HT-29 (cell line): ENCODE measurements at regions not wholly inside any gene's neighbourhood (a gene's known extent, or its start where the extent isn't known, plus 50 kb on each side); places are given as distances from the start of the nearest gene placed in this dataset.
"Not testable (repeated sequence)": the region's sequence is repeated elsewhere in the genome, so short reads cannot be mapped to it uniquely, and the experiment has no call there.

Source experiments
- DNase-seq: peaks from one replicate; pipeline ENCODE4 v3.0.0-alpha.2; 2015; ENCODE audit warnings: low spot score

DNA sequence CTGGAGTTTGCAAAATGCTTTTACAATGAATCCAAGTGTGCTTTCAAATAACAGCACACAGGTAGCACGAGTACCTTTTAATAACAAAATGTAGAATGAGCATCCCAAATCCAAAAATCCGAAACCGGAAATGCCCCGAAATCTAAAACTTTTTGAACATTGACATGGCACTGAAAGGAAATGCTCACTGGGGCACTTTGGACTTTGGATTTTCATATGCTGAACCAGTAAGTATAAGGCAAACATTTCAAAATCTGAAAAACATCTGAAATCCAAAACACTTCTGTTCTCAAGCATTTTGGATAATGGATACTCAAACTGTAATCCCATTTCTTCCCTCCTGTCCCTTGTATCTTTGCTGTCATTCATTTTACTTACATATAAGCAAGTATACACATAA is 50.1 kb downstream of the GCNT4 start:
- DNase-seq = no peak

DNA sequence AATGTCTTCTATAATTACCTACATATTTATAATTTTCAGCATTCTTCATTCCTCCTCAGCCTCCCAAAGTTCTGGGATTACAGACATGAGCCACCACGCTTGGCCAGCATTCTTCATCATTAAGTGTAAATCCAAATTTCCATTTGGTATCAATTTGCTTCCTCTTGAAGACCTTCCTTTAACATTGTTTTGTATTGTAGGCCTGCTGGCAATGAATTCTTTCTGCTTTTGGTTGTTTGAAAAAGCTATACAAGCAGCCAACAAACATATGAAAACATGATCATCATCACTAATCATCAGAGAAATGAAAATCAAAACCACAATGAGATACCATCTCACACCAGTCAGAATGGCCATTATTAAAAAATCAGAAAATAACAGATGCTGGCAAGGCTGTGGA is 56.4 kb downstream of the GCNT4 start:
- DNase-seq = no peak

DNA sequence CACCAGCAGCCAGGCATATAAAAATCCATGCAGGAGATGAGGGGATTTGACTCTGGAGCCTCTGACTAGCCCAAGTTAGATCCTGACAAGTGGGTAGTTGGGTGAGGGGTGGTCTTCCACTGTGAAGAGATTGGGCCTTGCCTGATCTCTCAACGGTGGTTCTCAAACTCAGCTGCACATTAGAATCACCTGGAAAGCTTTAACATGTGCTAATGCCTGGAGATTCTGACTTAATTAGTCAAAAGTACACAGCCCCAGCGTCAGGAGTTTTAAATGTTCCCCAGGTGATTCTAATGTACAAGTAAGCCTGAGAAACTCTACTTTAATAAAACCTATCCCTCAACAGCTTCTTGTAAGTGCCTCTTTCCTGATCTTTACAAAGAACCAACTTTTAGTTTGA is 57.5 kb downstream of the GCNT4 start:
- DNase-seq = no peak

DNA sequence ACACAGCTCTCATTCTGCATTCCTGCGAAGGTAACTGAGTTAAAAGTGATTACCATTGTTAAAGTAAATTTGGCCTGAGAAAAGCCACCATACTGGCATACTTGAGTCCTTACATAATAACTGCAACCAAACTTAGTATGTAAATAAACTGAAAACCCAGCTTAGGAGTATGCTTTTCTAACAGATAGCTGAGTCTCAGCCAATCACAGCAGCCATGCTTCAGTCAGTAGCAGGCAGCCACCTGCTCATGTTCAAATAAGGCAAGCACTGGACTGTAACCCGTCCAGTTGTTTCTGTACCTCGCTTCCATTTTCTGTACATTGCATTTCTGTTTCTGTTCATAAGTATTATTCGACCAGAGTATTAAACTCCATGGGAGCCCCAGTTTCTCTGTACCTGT is 58.6 kb downstream of the GCNT4 start:
- DNase-seq = no peak

DNA sequence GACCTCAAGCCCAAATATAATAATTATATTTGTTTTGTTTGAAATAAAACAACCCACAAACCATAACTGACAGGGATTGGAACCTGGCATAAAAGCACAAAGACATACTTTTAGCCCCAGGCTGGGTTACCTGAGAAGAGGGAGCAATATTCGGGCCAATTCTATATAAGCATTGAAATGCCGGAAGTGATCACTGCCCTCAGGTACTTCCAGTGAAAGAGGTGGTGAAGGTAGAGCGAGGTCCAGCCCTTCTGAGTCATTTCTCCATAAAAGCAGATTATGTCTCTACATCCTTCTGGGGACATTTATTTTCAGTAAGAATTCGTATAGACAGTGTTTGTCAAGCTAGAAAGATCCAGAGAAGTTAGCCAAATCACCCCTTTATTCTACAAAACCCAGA is 59.6 kb downstream of the GCNT4 start:
- DNase-seq = no peak

DNA sequence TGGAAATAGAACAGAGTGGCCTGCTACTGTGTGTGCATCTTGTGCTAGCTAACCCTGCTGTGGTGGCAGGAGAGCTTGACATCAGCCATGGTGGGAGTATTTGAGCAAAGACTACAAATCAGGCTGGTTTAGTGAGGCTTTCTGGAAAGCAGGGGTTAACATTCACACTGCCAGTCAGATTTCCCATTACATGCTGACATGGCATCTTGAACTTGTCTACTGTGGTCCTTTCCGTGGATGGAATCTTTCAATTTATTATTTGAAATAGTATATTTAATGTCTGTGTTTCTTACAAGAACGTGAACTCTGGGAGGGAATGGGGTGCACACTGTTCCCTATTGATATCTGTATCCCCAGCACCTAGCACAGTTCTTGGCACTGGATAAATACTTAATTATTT is 60.8 kb downstream of the GCNT4 start:
- no peak for DNase-seq

DNA sequence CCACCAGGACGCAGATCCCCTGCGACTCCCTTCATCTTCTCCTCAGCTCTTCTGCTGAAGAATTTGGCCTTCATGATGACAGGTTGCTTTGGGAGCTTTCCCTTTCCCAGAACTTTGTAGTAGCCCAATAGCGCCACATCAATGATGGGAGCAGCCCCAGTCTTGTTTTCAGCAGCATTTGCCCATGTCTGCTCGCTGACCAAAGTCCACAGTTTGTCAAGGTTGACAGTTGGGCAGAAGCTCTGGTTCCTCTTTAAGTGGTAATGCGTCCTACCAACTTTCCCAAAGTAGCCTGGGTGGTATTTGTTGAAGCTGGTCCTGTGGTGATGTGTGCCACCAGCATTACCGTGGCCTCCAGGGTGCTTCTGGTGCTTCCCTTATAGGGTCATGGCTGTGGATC is 62.2 kb downstream of the GCNT4 start:
- DNase-seq = no peak

DNA sequence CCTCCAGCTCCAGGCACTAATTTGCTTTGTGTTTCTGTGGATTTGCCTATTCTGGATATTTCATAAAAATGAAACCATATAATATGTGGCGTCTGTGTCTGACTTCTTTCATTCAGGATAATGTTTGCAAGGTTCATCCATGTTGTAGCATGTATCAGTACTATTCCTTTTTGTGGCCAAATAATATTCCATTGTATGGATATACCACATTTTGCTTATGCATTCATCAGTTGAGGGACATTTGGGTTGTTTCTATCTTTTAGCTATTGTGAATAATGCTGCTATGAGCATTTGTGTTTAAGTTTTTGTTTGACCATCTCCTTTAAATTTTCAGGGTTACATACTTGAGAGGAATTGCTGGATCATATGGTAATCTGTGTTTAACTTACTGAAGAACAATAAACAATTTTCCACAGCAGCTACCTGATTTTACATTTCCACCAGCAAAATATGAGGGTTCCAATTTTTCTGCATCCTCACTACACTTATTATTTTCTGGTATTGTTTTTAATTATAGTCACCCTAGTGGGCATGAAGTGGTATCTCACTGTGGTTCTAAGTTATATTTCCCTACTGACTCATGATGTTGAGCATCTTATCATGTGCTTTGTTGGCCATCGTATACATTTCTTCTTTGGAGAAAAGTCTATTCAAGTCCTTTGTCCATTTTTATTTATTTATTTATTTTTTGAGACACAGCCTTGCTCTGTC is 63.9 kb downstream of the GCNT4 start:
- no peak for DNase-seq

DNA sequence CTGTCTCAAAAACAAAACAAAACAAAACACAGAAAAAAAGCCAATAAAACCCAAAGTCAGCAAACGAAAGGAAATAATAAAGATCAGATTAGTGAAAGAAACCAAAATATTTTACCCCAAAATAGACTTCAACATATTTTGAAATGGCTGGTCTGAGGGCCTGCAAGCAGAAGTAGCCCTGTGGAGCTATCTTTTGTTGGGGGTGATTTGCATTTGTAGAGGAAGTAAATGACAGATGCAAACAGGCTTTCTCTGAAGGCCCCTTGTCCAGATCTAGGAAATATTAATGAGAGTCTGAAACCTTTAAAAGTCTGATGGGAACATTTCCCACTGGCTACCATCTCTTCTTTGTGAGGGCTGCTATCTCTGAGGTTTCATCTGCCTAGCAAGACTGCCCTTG is 74.0 kb downstream of the GCNT4 start:
- DNase-seq = no peak

DNA sequence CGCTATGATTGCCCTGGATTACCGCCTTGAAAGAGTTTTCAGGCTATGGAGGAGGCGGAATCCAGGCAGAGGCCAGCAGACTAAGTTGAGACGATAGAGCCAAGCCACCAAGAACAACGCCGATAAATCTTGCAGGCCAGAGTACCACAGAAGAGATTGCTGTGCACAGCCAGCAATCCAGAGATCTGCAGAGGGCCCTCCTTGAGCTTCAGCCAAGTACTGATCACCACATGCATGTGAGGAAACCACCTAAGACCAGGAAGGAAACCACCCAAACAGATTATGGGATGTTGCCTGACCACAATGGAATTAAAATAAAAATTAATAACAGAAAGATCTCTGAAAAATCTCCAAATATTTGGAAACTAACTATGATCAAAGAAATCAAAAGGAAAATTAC is 74.9 kb downstream of the GCNT4 start:
- no peak for DNase-seq

DNA sequence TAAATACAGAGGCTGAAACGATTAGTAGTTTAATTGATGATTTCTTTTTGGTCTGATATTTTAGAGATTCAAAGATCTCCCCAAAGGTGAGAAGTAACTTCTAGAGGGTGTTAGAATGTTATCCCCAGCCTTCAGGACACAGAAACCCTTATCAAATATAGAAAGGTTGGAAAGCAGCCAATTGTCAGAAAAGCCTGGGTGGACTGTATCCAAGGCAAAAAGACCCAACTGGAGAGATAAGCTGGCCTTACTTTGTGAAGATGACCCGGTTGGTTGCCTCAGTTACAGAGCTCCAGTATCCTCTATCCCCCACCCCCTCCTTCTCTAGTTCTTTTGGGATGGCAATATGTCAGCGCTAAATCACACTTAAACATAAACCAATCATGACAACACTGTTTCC is 75.7 kb downstream of the GCNT4 start:
- DNase-seq = no peak

DNA sequence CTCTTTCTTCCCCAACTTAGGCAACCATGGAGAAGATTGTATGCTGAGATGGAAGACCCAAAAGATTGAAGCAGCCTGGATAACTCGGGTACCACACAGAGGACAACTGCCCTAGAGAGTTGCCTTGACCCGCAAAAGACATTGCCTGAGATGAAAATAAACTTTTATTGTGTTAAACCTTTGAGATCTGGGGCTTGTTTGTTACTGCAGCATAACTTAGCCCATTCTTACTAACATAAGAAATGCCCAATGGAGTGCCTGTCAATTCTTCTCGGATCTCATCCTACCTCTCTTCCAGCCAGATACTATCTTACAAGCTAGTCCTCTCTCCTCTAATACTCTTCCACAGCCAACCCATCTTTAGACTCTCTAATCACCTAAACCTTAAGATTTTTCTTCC is 76.8 kb downstream of the GCNT4 start:
- DNase-seq = no peak

DNA sequence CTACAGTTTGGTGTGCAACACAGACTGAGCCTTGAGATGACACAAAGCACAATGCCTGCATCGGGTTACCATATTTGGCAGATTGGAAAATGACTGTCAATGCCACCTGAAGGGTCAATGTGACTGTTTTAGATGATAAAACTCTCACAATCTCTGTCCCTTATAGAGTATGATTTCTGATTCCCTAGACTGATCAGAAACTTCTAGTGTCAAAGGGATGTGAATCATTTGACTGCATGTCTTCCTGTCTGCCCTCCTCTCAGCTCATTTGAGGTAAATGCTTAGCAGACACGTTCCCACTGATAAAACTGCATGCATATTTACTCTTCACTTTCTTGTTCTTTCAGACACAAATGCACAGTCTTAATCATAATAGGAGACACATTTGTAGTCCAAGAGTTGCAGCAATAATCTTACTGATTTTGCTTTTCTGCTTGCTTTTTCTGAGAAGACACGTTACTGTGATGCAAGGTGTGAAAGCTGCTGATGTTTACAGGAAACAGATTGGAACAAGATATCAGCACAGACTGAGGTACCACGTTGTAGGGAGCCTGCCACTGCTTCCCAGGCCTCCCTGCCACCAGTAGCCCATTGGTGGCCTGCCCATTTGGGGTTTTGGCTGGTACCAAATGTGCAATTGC is 77.8 kb downstream of the GCNT4 start:
- no peak for DNase-seq

DNA sequence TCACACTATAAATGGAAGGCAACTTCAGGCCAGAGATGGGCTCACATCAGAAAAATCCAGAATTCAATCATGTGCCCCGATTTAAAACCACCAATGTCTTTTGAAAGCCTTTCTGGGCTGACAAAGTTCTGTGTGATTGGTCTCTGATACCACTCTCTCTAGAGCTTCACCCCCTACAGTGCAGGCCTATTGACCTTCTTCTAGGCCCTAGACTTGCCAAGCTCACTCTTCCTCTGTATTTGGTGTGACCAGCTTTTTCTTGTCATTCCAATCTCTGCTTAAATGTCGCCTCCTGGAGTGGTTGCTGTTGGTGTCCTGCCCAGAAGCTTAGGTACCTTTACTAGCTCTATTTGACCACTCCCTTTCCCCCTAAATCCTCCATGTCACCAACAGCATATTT is 78.7 kb downstream of the GCNT4 start:
- DNase-seq = no peak

DNA sequence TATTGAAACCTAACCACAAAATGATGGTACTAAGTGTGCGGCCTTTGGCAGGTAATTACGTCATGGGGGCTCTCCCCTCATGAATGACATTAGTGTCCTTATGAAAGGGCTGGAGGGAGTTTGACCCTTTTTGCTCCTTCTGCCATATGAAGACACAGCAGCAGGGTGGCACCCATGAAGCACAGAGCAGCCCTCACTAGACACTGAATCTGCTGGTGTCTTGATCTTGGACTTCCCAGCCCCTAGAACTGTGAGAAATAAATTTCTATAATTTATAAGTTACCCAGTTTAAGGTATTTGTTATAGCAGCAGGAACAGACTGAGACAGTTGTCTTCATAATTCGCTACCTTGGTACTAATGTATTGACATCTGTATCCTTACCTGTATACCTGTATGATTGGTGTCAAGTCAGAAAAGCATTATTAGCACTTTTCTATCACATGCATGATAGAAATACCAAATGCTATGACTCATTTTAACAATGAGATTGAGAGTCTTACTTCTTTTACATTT is 80.4 kb downstream of the GCNT4 start:
- DNase-seq = no peak

DNA sequence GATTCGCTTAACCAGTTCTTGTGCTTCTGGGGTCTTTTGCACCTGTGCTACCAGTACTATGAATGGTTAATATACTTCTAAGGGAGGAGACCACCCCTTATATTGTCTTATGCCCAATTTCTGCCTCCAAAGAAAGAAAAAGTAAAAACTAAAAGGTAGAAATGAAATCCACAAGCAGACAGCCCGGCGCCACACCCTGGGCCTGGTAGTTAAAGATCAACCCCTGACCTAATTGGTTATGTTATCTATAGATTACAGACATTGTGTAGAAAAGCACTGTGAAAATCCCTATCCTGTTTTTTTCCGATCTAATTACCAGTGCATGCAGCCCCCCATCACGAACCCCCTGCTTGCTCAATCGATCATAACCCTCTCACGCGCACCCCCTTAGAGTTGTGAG is 81.5 kb downstream of the GCNT4 start:
- DNase-seq = not testable (repeated sequence)

DNA sequence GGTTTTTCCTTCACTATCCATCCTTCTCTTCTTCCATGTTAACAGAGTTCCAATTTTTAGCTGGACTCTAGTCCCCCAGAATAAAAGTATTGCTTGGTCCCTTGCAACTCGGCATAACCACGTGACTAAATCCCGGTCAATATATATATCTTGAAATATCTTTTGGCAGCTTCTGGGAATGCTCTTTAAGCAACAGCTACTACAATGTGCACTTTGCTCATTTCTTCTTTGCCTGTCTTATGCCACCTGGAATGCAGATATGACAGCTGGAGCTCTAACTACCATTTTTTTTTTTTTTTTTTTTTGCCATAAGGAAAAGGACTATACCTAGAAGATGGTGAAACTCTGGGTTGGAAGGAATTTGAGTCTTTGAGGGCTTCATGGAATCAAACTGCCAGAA is 82.6 kb downstream of the GCNT4 start:
- DNase-seq = no peak

DNA sequence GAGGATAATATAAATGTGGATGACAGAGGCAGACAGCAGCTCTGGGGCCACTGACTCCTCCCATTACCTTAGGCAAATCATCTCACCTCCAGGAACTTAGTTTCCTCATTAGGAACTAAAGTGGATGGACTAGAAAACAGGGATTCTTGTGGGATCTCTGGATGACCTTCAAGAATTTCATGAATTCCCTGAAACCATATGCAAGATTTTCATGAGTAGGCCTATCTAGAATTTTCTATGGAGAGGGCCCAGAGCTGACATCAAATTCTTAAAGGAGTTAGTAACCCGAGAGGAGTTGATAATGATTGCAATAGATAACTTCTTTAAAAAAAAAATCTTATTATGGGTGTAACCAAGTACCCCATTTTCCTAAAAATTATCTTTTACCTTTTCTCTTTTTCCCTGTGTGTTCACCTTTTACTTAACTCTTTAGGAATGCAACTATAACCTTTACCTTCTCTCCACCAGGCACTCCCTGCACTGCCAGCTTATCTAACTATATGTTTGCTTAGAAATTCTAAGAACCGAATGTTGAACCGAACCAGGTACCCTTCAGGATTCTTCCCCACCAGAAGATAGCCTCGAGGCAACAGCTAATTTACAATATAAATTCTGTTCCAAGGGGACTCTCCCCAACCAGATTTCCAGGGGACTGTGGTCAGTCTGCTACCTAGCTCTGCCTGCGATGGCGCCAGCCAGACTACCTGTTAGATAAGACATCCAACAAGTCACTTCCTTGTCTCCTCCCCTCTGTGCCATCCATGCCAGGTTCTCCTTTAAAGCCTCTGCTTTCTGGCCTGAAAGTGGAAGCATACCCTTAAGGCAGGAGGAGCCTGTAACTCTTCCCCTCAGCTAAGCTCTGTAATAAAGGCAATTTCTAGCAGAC is 86.0 kb downstream of the GCNT4 start:
- DNase-seq = peak; percentile 22

DNA sequence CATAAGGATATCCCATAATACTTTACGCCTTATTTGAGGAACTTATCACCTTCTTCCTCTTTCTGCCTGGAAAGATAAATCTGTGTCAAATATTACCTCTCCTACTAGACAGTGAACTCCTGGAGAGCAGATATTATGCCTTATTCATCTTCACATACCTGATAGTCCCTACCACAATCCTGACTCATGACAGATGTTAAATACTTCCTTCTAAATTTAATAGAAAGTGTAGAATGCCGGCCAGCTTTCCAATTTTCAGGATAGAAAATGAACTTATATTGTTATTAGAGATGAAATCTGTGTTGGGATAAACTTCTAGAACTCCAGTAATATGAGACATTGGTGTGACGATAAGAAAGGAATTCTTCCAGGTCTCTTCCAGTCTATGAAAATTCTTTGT is 89.0 kb downstream of the GCNT4 start:
- no peak for DNase-seq

DNA sequence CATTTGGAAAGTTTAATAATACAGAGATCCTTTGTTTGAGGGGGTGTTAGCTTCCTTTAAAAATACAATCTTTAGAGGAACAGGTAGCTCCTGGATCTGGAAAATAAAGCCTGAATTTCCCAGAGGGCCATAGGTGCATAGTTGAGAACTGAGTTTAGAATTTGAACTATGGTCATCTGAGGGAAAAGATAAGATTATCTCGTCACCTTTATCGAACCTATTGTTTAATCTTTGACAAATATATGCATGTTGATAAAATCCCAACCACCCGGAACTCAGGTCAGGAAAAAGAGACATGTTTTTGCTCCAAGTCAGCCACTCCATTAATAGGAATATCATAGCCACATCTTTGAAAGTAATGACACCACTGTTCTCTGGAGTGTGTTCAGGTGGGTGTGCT is 91.7 kb upstream of the FAM169A start:
- no peak for DNase-seq

DNA sequence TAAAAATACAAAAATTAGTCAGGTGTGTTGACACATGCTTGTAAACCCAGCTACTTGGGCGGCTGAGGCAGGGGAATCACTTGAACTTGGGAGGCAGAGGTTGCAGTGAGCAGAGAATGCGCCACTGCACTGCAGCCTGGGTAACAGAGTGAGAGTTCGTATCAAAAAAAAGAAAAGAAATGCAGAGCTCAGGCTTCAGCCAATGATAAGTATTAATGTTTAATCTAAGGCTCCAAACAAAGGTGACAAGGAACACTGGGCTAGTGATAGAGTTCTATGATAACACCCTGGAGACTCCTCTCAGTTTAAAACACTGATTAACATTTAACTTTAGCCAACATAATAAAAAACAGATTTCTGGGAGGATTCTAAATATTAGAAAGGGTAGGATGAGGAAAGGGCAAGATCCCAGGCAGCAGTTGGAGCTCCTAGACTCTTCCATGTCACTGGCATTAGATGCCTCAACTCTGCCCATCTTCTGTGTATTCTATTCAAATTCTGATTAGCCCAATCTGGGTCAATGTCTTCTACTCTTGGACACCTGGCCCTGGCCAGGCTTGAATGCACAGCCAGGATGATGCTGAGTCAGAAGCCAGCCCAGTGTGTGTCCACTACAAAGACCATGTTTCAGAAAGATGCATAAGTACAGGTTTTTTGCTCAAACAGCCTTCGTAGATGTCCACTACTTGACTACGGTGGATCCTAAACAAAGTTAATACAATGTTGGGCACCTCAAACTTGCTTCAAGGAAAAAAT is 91.0 kb upstream of the FAM169A start:
- DNase-seq = no peak

DNA sequence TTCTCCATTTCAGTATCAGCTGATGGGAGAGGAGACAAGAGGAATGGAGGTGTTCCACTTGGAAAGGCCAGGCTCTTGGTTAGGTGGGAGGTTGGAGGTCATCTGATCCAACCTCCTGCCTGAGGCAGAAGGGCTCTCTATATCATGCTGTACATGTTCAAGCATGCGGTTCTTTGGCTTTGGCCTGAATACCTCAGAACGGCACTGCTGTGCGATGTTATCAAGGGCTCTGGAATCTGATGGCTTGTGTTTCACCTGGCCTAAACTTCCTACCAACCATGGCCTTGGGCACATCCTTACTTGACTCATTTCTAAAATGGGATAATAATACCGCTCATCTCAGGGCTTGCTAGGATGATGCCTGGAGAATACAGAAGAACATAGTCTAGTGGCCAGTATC is 90.1 kb upstream of the FAM169A start:
- DNase-seq = no peak
